ENCODE measurements at regions not wholly inside any gene's neighbourhood (a gene's known extent, or its start where the extent isn't known, plus 50 kb on each side); places are given as distances from the start of the nearest gene placed in this dataset.

- H3K27ac ChIP-seq = peak overlapping the region in 1 of 4 donors; percentile 51
- WGBS, 2 donors = 39 to 49% methylated on average over 2 of the region's 2 CpGs
Measured at GRCh38 chr10:62619413-62619738, 185.1 kb upstream of the ADO start.

GRCh38 chr10:62620491-62620890, 184.0 kb upstream of the ADO start:
- no peaks in the 10 kb centered on the region for H3K9me3 ChIP-seq
- 60 to 61% methylated on average over 2 of the region's 2 CpGs for WGBS, 2 donors
- H3K36me3 ChIP-seq (replicated peaks in 1 of 2; ENCODE audit: insufficient read depth in 1 of 2, low read depth in 2 of 2) = no peaks in the 10 kb centered on the region
- no peak overlapping the region for H3K4me3 ChIP-seq
- TF ChIP-seq POLR2A (IDR thresholded peaks at IDR 0.05) (peak in 1 of 3 donors; percentile 10), CTCF (IDR thresholded peaks at IDR 0.05) (no peak)
- ATAC-seq = no peak
- peak overlapping the region in 1 of 4 donors; percentile 37 for H3K27ac ChIP-seq
- H3K4me1 ChIP-seq = no peaks in the 10 kb centered on the region
- DNase-seq = peak in 1 of 4 donors; percentile 47
- no peaks in the 10 kb centered on the region for H3K27me3 ChIP-seq
- intact Hi-C loops (cut with DNase I) = no loop called here

More at GRCh38 chr10:62619413-62619738, 185.1 kb upstream of the ADO start:
- Histone ChIP-seq H3K9me3 (no peaks in the 10 kb centered on the region), H3K4me3 (no peak overlapping the region), H3K4me1 (no peaks in the 10 kb centered on the region), H3K36me3 (replicated peaks in 1 of 2; ENCODE audit: insufficient read depth in 1 of 2, low read depth in 2 of 2) (no peaks in the 10 kb centered on the region), H3K27me3 (no peaks in the 10 kb centered on the region)
- ATAC-seq (no peak), DNase-seq (no peak)
- TF ChIP-seq POLR2A (IDR thresholded peaks at IDR 0.05) (no peak), CTCF (IDR thresholded peaks at IDR 0.05) (no peak)
- intact Hi-C loops (cut with DNase I) = no loop called here

- no peak overlapping the region for H3K4me3 ChIP-seq
- H3K4me1 ChIP-seq = no peaks in the 10 kb centered on the region
- DNase-seq = no peak
- no peaks in the 10 kb centered on the region for H3K36me3 ChIP-seq (replicated peaks in 1 of 2; ENCODE audit: insufficient read depth in 1 of 2, low read depth in 2 of 2)
- no peaks in the 10 kb centered on the region for H3K27me3 ChIP-seq
- intact Hi-C loops (cut with DNase I) = no loop called here
- 57 to 65% methylated on average over 7 of the region's 7 CpGs for WGBS, 2 donors
- ATAC-seq = no peak
- TF ChIP-seq POLR2A (IDR thresholded peaks at IDR 0.05) (no peak), CTCF (IDR thresholded peaks at IDR 0.05) (no peak)
- H3K9me3 ChIP-seq = no peaks in the 10 kb centered on the region
- H3K27ac ChIP-seq = no peak overlapping the region
Measured at GRCh38 chr10:62623223-62623622, 181.3 kb upstream of the ADO start.

- WGBS, 2 donors = 21 to 27% methylated on average over 2 of the region's 2 CpGs
- H3K4me1 ChIP-seq = no peaks in the 10 kb centered on the region
- no peak for ATAC-seq
Measured at GRCh38 chr10:62625484-62625883, 179.0 kb upstream of the ADO start.

More at GRCh38 chr10:62625484-62625883, 179.0 kb upstream of the ADO start:
- DNase-seq = no peak
- no peak for TF ChIP-seq POLR2A (IDR thresholded peaks at IDR 0.05)
- no peak for TF ChIP-seq CTCF (IDR thresholded peaks at IDR 0.05)
- Histone ChIP-seq H3K4me3 (no peak overlapping the region), H3K9me3 (no peaks in the 10 kb centered on the region), H3K27ac (no peak overlapping the region), H3K36me3 (replicated peaks in 1 of 2; ENCODE audit: insufficient read depth in 1 of 2, low read depth in 2 of 2) (no peaks in the 10 kb centered on the region), H3K27me3 (no peaks in the 10 kb centered on the region)
- intact Hi-C loops (cut with DNase I) = no loop called here

Measured in body of pancreas (tissue), 4 donors.